PC-9 (cell line): ENCODE measurements at regions not wholly inside any gene's neighbourhood (a gene's known extent, or its start where the extent isn't known, plus 50 kb on each side); places are given as distances from the start of the nearest gene placed in this dataset.
A peak's percentile ranks its signal among the peaks of the same experiment; 100 is the strongest.

ENCODE experiments used
- BruUV-seq: library from RNA; stranded (reverse); fragments of 400-500 nt; replicated peaks from 2 replicates; lab custom pipeline; 2021; lab: Mats Ljungman, UMichigan
- CTCF ChIA-PET: fragments of 300-600 bp; sonication (Branson Sonifier 250); formaldehyde crosslinking; loops from one replicate; lab custom pipeline; 2022; ENCODE audit warnings: antibody characterized with exemption; lab: Charles Lee
- POLR2A ChIA-PET: fragments of 300-600 bp; sonication (Branson Sonifier 250); formaldehyde crosslinking; loops from one replicate; lab custom pipeline; 2022; ENCODE audit warnings: antibody characterized with exemption; ENCODE audit not compliant: unreplicated experiment; lab: Charles Lee
- DNase-seq, 2 experiments: peaks; one replicate each; pipeline versions ENCODE4 v3.0.0 to v3.0.0-alpha.2; 2015 to 2022; ENCODE audit warnings: mixed read lengths in 1 of 2
- H2AFZ ChIP-seq: fragments of 200-600 bp; sonication (generic); 2 replicates; pipeline ENCODE4 v1.8.1; 2017; ENCODE audit warnings: antibody characterized with exemption
- H3F3A ChIP-seq: fragments of 200-600 bp; sonication (generic); 2 replicates; pipeline ENCODE4 v1.8.1; 2017; ENCODE audit warnings: antibody characterized with exemption, mild to moderate bottlenecking, low read depth; ENCODE audit not compliant: insufficient read depth
- H3K27ac ChIP-seq: fragments of 200-600 bp; sonication (generic); 2 replicates; pipeline ENCODE4 v1.6.1; 2016; ENCODE audit warnings: mixed run types
- H3K27me3 ChIP-seq: fragments of 200-600 bp; sonication (generic); 2 replicates; pipeline ENCODE4 v1.6.1; 2016; ENCODE audit warnings: low read depth, mixed run types; ENCODE audit not compliant: insufficient read depth
- H3K36me3 ChIP-seq: fragments of 200-600 bp; sonication (generic); 2 replicates; pipeline ENCODE4 v1.6.1; 2016; ENCODE audit warnings: low read depth, mixed run types
- H3K4me1 ChIP-seq: fragments of 200-600 bp; sonication (generic); replicated peaks from 2 replicates; pipeline ENCODE4 v1.6.1; 2016; ENCODE audit warnings: mixed run types; ENCODE audit not compliant: insufficient read depth
- H3K4me2 ChIP-seq: fragments of 200-600 bp; sonication (generic); 2 replicates; pipeline ENCODE4 v1.6.1; 2017; ENCODE audit warnings: mixed run types
- H3K4me3 ChIP-seq: fragments of 200-600 bp; sonication (generic); 2 replicates; pipeline ENCODE4 v1.6.1; 2016; ENCODE audit warnings: mixed run types
- H3K79me2 ChIP-seq: fragments of 200-600 bp; sonication (generic); 2 replicates; pipeline ENCODE4 v1.6.1; 2017; ENCODE audit warnings: low read depth, mixed run types
- H3K9me2 ChIP-seq: fragments of 200-600 bp; sonication (generic); 2 replicates; pipeline ENCODE4 v1.8.1; 2017; ENCODE audit warnings: mild to moderate bottlenecking; ENCODE audit not compliant: insufficient read depth
- H3K9me3 ChIP-seq: fragments of 200-600 bp; sonication (generic); 2 replicates; pipeline ENCODE4 v1.8.1; 2016; ENCODE audit warnings: low read depth; ENCODE audit not compliant: insufficient read depth
- H4K20me1 ChIP-seq: fragments of 200-600 bp; sonication (generic); 2 replicates; pipeline ENCODE4 v1.8.1; 2017; ENCODE audit not compliant: insufficient read depth
- EZH2 ChIP-seq: fragments of 200-600 bp; sonication (generic); IDR thresholded peaks from 2 replicates; pipeline ENCODE4 v1.8.0; 2017; ENCODE audit warnings: antibody characterized with exemption, low read depth
- intact Hi-C: fragments of 100-400 bp; cut with micrococcal nuclease; formaldehyde crosslinking; loops from one replicate; pipeline ENCODE4 v1.10.0; 2022; ENCODE audit not compliant: unreplicated experiment
- TF ChIP-seq, protein P1 (sequence below): fragments of 200-600 bp; sonication (generic); conservative IDR thresholded peaks from 2 replicates; pipeline ENCODE4 v1.6.1; 2017; ENCODE audit warnings: mixed run types, antibody characterized with exemption, mild to moderate bottlenecking, moderate library complexity

- POLR2A ChIA-PET: no interaction called here
- no peaks in the 10 kb centered on the region for H3K27me3 ChIP-seq
- H3K27ac ChIP-seq: no peak overlapping the region
- no peaks in the 10 kb centered on the region for H3K9me2 ChIP-seq
- TF ChIP-seq EZH2: no peak
- TF ChIP-seq, protein P1, sequence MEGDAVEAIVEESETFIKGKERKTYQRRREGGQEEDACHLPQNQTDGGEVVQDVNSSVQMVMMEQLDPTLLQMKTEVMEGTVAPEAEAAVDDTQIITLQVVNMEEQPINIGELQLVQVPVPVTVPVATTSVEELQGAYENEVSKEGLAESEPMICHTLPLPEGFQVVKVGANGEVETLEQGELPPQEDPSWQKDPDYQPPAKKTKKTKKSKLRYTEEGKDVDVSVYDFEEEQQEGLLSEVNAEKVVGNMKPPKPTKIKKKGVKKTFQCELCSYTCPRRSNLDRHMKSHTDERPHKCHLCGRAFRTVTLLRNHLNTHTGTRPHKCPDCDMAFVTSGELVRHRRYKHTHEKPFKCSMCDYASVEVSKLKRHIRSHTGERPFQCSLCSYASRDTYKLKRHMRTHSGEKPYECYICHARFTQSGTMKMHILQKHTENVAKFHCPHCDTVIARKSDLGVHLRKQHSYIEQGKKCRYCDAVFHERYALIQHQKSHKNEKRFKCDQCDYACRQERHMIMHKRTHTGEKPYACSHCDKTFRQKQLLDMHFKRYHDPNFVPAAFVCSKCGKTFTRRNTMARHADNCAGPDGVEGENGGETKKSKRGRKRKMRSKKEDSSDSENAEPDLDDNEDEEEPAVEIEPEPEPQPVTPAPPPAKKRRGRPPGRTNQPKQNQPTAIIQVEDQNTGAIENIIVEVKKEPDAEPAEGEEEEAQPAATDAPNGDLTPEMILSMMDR: no peak
- DNase-seq: no peak
- BruUV-seq: no TSS peak
- no peaks in the 10 kb centered on the region for H3K79me2 ChIP-seq
- intact Hi-C loops: no loop called here
- no peak overlapping the region for H2AFZ ChIP-seq
- no peak overlapping the region for H3K4me3 ChIP-seq
- H3K4me2 ChIP-seq: no peak overlapping the region
- H4K20me1 ChIP-seq: no peaks in the 10 kb centered on the region
- no peaks in the 10 kb centered on the region for H3K36me3 ChIP-seq
- H3K9me3 ChIP-seq: no peaks in the 10 kb centered on the region
- CTCF ChIA-PET: no interaction called here
- H3F3A ChIP-seq: no peaks in the 10 kb centered on the region
- H3K4me1 ChIP-seq: no peaks in the 10 kb centered on the region
Measured at GRCh38 chr11:27237643-27238042, 125.4 kb downstream of the CCDC34 start.

- DNase-seq: no peak
- Histone ChIP-seq H3F3A (no peaks in the 10 kb centered on the region), H3K4me1 (no peaks in the 10 kb centered on the region), H3K4me3 (no peak overlapping the region), H4K20me1 (no peaks in the 10 kb centered on the region), H3K9me2 (no peaks in the 10 kb centered on the region), H3K79me2 (no peaks in the 10 kb centered on the region), H3K4me2 (no peak overlapping the region), H3K27ac (no peak overlapping the region), H3K36me3 (no peaks in the 10 kb centered on the region), H3K27me3 (no peaks in the 10 kb centered on the region), H3K9me3 (no peaks in the 10 kb centered on the region), H2AFZ (no peak overlapping the region)
- no peak for TF ChIP-seq EZH2
- TF ChIP-seq, protein P1: no peak
- CTCF ChIA-PET: no interaction called here
- intact Hi-C loops: no loop called here
- no TSS peak for BruUV-seq
- POLR2A ChIA-PET: no interaction called here
Measured at GRCh38 chr11:27234961-27235360, 128.1 kb downstream of the CCDC34 start.

- peak in 1 of 2 experiments; percentile 8 for DNase-seq
- BruUV-seq: no TSS peak
- Histone ChIP-seq H3K79me2 (no peaks in the 10 kb centered on the region), H3K27me3 (no peaks in the 10 kb centered on the region), H3K27ac (no peak overlapping the region), H3K9me3 (no peaks in the 10 kb centered on the region), H3K4me1 (no peaks in the 10 kb centered on the region), H3F3A (no peaks in the 10 kb centered on the region), H3K4me2 (no peak overlapping the region), H3K4me3 (no peak overlapping the region), H4K20me1 (no peaks in the 10 kb centered on the region), H2AFZ (no peak overlapping the region), H3K9me2 (no peaks in the 10 kb centered on the region), H3K36me3 (no peaks in the 10 kb centered on the region)
- ChIA-PET CTCF (interaction anchor here (0.6 kb wide), 1 partner anchor 1259 kb away, joined by 4 read pairs; no protein-coding TSS in a partner anchor), POLR2A (interaction anchor here (0.7 kb wide), 1 partner anchor 62 kb away, joined by 6 read pairs; no protein-coding TSS in a partner anchor)
- TF ChIP-seq EZH2: no peak
- TF ChIP-seq, protein P1: no peak
- intact Hi-C loops: no loop called here
Measured at GRCh38 chr11:27234043-27234668, 128.9 kb downstream of the CCDC34 start.
